ENCODE measurements at regions not wholly inside any gene's neighbourhood (a gene's known extent, or its start where the extent isn't known, plus 50 kb on each side); places are given as distances from the start of the nearest gene placed in this dataset.

GRCh38 chr6:1509241-1509640 lies 100.5 kb upstream of the FOXC1 start:
- no peak for DNase-seq (ENCODE audit: low read depth)
- H3K4me3 ChIP-seq (ENCODE audit: low read depth, low read length), result no peak overlapping the region
- TF ChIP-seq MYC (IDR thresholded peaks at IDR 0.05; ENCODE audit: low read depth, low read length) (no peak), MAX (IDR thresholded peaks at IDR 0.05; ENCODE audit: low read depth, low read length) (no peak), POLR2A (IDR thresholded peaks at IDR 0.05; ENCODE audit: extremely low read depth, insufficient read length) (no peak)
- TF ChIP-seq, protein P1, sequence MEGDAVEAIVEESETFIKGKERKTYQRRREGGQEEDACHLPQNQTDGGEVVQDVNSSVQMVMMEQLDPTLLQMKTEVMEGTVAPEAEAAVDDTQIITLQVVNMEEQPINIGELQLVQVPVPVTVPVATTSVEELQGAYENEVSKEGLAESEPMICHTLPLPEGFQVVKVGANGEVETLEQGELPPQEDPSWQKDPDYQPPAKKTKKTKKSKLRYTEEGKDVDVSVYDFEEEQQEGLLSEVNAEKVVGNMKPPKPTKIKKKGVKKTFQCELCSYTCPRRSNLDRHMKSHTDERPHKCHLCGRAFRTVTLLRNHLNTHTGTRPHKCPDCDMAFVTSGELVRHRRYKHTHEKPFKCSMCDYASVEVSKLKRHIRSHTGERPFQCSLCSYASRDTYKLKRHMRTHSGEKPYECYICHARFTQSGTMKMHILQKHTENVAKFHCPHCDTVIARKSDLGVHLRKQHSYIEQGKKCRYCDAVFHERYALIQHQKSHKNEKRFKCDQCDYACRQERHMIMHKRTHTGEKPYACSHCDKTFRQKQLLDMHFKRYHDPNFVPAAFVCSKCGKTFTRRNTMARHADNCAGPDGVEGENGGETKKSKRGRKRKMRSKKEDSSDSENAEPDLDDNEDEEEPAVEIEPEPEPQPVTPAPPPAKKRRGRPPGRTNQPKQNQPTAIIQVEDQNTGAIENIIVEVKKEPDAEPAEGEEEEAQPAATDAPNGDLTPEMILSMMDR (IDR thresholded peaks at IDR 0.05; ENCODE audit: low read depth, low read length), result no peak

DNA sequence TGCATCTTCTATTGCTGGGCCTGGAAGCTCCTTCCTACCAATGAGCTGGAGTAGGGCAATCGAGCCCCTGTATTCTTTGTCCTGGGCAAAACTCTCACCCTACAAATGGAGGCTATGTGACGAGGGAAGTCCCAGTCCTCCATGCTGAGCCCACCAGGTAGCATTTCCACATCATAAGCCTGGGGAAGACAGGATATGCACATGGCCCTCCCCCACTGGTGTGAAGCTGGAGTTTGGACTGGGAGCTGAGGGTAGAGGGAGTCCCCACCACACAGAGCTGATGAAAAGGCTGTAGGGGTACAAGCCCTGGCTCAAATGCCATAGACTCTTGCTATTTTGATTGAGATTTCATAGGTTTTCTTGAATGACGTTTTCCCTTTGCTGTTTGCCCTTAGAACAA lies 99.5 kb upstream of the FOXC1 start:
- H3K4me3 ChIP-seq (ENCODE audit: low read depth, low read length), result no peak overlapping the region
- no peak for TF ChIP-seq MAX (IDR thresholded peaks at IDR 0.05; ENCODE audit: low read depth, low read length)
- TF ChIP-seq, protein P1 (IDR thresholded peaks at IDR 0.05; ENCODE audit: low read depth, low read length), result no peak
- TF ChIP-seq MYC (IDR thresholded peaks at IDR 0.05; ENCODE audit: low read depth, low read length), result no peak
- TF ChIP-seq POLR2A (IDR thresholded peaks at IDR 0.05; ENCODE audit: extremely low read depth, insufficient read length), result no peak
- DNase-seq (ENCODE audit: low read depth), result no peak

DNA sequence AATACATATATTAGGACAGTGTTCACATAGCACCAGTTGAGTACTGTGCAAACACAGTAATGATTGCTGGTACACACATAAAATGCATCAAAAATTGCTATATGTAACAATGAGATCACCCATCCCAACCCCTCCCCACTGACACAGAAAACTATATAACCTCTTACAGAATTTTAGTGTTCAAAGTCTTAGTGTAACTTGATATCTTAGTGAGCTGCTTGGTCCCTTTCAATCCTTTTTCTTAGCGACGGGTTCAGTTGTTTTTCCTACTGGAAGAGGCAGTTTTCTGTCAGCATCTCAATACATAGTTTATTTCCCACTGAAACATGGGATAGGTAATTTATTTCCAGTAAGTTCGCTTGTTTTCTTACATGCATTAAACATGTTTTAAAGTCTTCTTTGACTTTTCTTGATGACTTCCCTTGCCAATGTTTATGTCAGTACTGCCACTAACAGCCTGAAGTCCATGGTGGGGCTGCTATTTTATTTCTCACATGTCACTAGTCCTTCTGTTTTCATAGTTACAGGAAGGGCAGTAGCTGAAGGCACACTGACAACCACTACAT lies 96.4 kb upstream of the FOXC1 start:
- TF ChIP-seq, protein P1 (IDR thresholded peaks at IDR 0.05; ENCODE audit: low read depth, low read length), result no peak
- TF ChIP-seq MAX (IDR thresholded peaks at IDR 0.05; ENCODE audit: low read depth, low read length), result no peak
- TF ChIP-seq POLR2A (IDR thresholded peaks at IDR 0.05; ENCODE audit: extremely low read depth, insufficient read length), result no peak
- no peak for TF ChIP-seq MYC (IDR thresholded peaks at IDR 0.05; ENCODE audit: low read depth, low read length)
- DNase-seq (ENCODE audit: low read depth), result no peak
- H3K4me3 ChIP-seq (ENCODE audit: low read depth, low read length), result no peak overlapping the region

- no peak for DNase-seq (ENCODE audit: low read depth)
- TF ChIP-seq MYC (IDR thresholded peaks at IDR 0.05; ENCODE audit: low read depth, low read length) (no peak), POLR2A (IDR thresholded peaks at IDR 0.05; ENCODE audit: extremely low read depth, insufficient read length) (no peak)
- H3K4me3 ChIP-seq (ENCODE audit: low read depth, low read length), result no peak overlapping the region
Measured at GRCh38 chr6:1514078-1514477, 95.6 kb upstream of the FOXC1 start.

DNA sequence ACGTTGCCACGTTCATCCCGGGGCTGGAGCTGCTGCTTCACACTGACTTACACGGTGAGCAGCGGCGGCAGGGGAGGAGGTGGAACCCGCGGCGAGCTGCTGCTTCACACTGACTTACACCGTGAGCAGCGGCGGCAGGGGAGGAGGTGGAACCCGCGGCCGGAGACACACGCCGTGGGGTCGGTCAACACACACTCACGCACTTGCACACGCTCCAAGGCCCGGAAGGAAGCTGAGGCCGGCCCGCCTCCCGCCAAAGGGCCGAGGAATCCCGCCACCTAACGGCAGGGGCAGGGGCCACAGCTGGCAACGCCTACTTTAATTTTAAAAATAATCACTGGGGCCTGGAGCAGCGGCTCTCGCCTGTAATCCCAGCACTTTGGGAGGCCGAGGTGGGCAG lies 94.4 kb upstream of the FOXC1 start:
- no peak for DNase-seq (ENCODE audit: low read depth)
- TF ChIP-seq MYC (IDR thresholded peaks at IDR 0.05; ENCODE audit: low read depth, low read length) (no peak), MAX (IDR thresholded peaks at IDR 0.05; ENCODE audit: low read depth, low read length) (no peak), POLR2A (IDR thresholded peaks at IDR 0.05; ENCODE audit: extremely low read depth, insufficient read length) (no peak)
- TF ChIP-seq, protein P1 (IDR thresholded peaks at IDR 0.05; ENCODE audit: low read depth, low read length), result no peak
- no peak overlapping the region for H3K4me3 ChIP-seq (ENCODE audit: low read depth, low read length)

GRCh38 chr6:1515781-1516180 lies 93.9 kb upstream of the FOXC1 start:
- no peak for DNase-seq (ENCODE audit: low read depth)
- TF ChIP-seq MYC (IDR thresholded peaks at IDR 0.05; ENCODE audit: low read depth, low read length) (no peak), POLR2A (IDR thresholded peaks at IDR 0.05; ENCODE audit: extremely low read depth, insufficient read length) (no peak), MAX (IDR thresholded peaks at IDR 0.05; ENCODE audit: low read depth, low read length) (no peak)
- TF ChIP-seq, protein P1 (IDR thresholded peaks at IDR 0.05; ENCODE audit: low read depth, low read length), result no peak
- H3K4me3 ChIP-seq (ENCODE audit: low read depth, low read length), result no peak overlapping the region

All from NB4 (cell line).